Fibroblast of skin of left biceps (primary cell): ENCODE measurements at regions not wholly inside any gene's neighbourhood (a gene's known extent, or its start where the extent isn't known, plus 50 kb on each side); places are given as distances from the start of the nearest gene placed in this dataset.

Experiments
- DNase-seq, 2 experiments: peaks; one replicate each; pipeline ENCODE4 v3.0.0-alpha.2; 2013; ENCODE audit warnings: low read depth in 2 of 2

- no peak for DNase-seq
Observed at GRCh38 chr5:2696156-2696807, 55.2 kb downstream of the IRX2 start.

- peak; percentile 16 to 26 for DNase-seq
Observed at GRCh38 chr5:2695200-2695891, 56.1 kb downstream of the IRX2 start.

GRCh38 chr5:2691530-2691929 lies 59.9 kb downstream of the IRX2 start:
- no peak for DNase-seq

- no peak for DNase-seq
Observed at GRCh38 chr5:2690293-2690692, 61.2 kb downstream of the IRX2 start.

- no peak for DNase-seq
Observed at GRCh38 chr5:2688586-2688985, 62.9 kb downstream of the IRX2 start.

GRCh38 chr5:2687746-2688145 lies 63.7 kb downstream of the IRX2 start:
- DNase-seq, result no peak

- DNase-seq, result no peak
Observed at GRCh38 chr5:2686321-2687124, 65.0 kb downstream of the IRX2 start.

- peak; percentile 17 to 24 for DNase-seq
Observed at GRCh38 chr5:2685651-2686272, 65.7 kb downstream of the IRX2 start.

GRCh38 chr5:2684606-2685005 lies 66.9 kb downstream of the IRX2 start:
- no peak for DNase-seq

- no peak for DNase-seq
Observed at GRCh38 chr5:2683720-2684119, 67.8 kb downstream of the IRX2 start.

GRCh38 chr5:2681476-2681875 lies 70.0 kb downstream of the IRX2 start:
- DNase-seq, result no peak

GRCh38 chr5:2680979-2681378 lies 70.5 kb downstream of the IRX2 start:
- DNase-seq, result no peak

- no peak for DNase-seq
Observed at GRCh38 chr5:2677689-2678088, 73.8 kb downstream of the IRX2 start.

- no peak for DNase-seq
Observed at GRCh38 chr5:2675548-2675947, 75.9 kb downstream of the IRX2 start.

GRCh38 chr5:2674456-2674855 lies 77.0 kb downstream of the IRX2 start:
- DNase-seq, result no peak

GRCh38 chr5:2670940-2671339 lies 80.5 kb downstream of the IRX2 start:
- no peak for DNase-seq

- no peak for DNase-seq
Observed at GRCh38 chr5:2669913-2670312, 81.6 kb downstream of the IRX2 start.

GRCh38 chr5:2669259-2669658 lies 82.2 kb downstream of the IRX2 start:
- DNase-seq, result no peak

GRCh38 chr5:2666081-2666480 lies 85.4 kb downstream of the IRX2 start:
- no peak for DNase-seq

- no peak for DNase-seq
Observed at GRCh38 chr5:2663489-2663888, 88.0 kb downstream of the IRX2 start.

GRCh38 chr5:2660315-2660714 lies 91.2 kb downstream of the IRX2 start:
- no peak for DNase-seq

GRCh38 chr5:2658881-2659470 lies 92.5 kb downstream of the IRX2 start:
- DNase-seq, result no peak
